Mucosa of stomach (tissue), 1 donor: ENCODE measurements at regions not wholly inside any gene's neighbourhood (a gene's known extent, or its start where the extent isn't known, plus 50 kb on each side); places are given as distances from the start of the nearest gene placed in this dataset.

Source experiments
- H3K27me3 ChIP-seq: one replicate; pipeline ENCODE4 v1.7.0; 2013; ENCODE audit warnings: mild to moderate bottlenecking, low read length; ENCODE audit not compliant: control insufficient read depth, insufficient read depth
- H3K36me3 ChIP-seq: one replicate; pipeline ENCODE4 v1.7.0; 2013; ENCODE audit warnings: low read length; ENCODE audit not compliant: control insufficient read depth, insufficient read depth
- H3K4me1 ChIP-seq: one replicate; pipeline ENCODE4 v1.7.0; 2013; ENCODE audit warnings: mild to moderate bottlenecking, low read length; ENCODE audit not compliant: control insufficient read depth, insufficient read depth
- H3K4me3 ChIP-seq: one replicate; pipeline ENCODE4 v1.7.0; 2013; ENCODE audit warnings: low read length
- H3K9ac ChIP-seq: one replicate; pipeline ENCODE4 v1.7.0; 2013; ENCODE audit warnings: mild to moderate bottlenecking, low read length, moderate library complexity
- H3K9me3 ChIP-seq: one replicate; pipeline ENCODE4 v1.7.0; 2013; ENCODE audit warnings: mild to moderate bottlenecking, low read length, moderate library complexity; ENCODE audit not compliant: control insufficient read depth
- donor health status: Pancreatic carcinoma.

DNA sequence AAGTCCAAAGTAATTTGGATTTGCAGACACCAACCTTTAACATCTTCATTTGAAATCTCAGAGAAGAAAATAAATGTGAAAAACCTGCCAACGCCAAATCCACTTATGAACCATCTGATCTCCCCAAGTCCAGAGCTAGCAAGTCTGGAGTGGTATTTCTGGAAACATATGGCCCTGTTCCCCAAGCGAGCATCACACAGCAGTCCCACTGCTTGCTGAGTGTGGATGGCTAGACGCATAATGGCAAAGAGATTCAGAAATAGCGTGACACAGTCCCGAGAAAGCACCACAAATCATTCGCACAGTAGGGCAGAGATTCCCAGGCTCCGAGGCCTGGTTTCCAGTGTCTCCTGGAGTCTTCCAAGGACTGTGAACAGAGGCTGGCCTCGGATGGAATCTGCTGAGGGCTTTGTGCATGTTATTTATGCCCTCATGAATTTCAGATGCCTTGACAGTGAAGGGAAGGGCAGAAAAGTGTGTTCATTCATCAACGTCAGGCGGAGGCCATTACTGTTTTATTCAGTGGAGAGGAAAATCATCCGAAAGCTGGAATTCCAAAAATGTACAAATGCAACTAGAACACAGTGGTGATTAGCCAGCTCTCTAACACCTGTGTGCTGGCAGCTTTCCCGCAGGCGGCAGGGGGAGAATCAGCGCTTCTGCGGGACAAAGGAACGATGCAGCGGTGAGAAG, 417.0 kb downstream of the EIPR1 start:
- Histone ChIP-seq H3K4me1 (no peaks in the 10 kb centered on the region), H3K4me3 (no peak overlapping the region), H3K36me3 (no peaks in the 10 kb centered on the region), H3K27me3 (no peaks in the 10 kb centered on the region), H3K9ac (no peak overlapping the region), H3K9me3 (no peaks in the 10 kb centered on the region)

- no peak overlapping the region for H3K9ac ChIP-seq
- no peaks in the 10 kb centered on the region for H3K4me1 ChIP-seq
- H3K9me3 ChIP-seq, result no peaks in the 10 kb centered on the region
Observed at GRCh38 chr2:2950403-2950952, 427.1 kb downstream of the EIPR1 start.

GRCh38 chr2:2947406-2947805, 430.2 kb downstream of the EIPR1 start:
- Histone ChIP-seq H3K36me3 (no peaks in the 10 kb centered on the region), H3K4me1 (no peaks in the 10 kb centered on the region), H3K4me3 (no peak overlapping the region), H3K9me3 (no peaks in the 10 kb centered on the region), H3K9ac (no peak overlapping the region), H3K27me3 (no peaks in the 10 kb centered on the region)

More at GRCh38 chr2:2950403-2950952, 427.1 kb downstream of the EIPR1 start:
- Histone ChIP-seq H3K36me3 (no peaks in the 10 kb centered on the region), H3K4me3 (no peak overlapping the region), H3K27me3 (no peaks in the 10 kb centered on the region)

GRCh38 chr2:2942906-2943305, 434.7 kb downstream of the EIPR1 start:
- H3K36me3 ChIP-seq, result no peaks in the 10 kb centered on the region
- H3K9ac ChIP-seq, result no peak overlapping the region
- H3K27me3 ChIP-seq, result no peaks in the 10 kb centered on the region

DNA sequence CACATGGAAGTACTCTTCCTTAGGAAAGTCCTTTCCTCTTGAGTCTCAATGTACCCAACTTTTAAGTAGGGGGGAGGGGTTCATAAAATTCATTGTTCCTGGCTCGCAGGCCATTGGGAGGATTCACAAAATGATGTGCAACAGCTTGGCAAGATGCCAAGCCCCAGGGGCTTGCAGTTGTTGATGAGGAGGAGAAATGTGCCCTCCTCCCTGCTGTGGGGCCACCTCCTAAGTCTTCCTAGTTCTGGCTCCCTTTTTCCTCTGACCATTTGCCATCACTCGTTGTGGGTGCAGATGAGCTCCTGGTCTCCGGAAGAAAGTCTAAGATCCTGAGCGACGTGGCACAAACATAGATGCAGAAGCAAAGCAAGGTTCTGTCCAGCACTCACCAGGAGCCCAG, 435.4 kb downstream of the EIPR1 start:
- H3K4me1 ChIP-seq, result no peaks in the 10 kb centered on the region
- no peak overlapping the region for H3K4me3 ChIP-seq
- no peak overlapping the region for H3K9ac ChIP-seq
- no peaks in the 10 kb centered on the region for H3K9me3 ChIP-seq
- no peaks in the 10 kb centered on the region for H3K36me3 ChIP-seq
- H3K27me3 ChIP-seq, result no peaks in the 10 kb centered on the region

More at GRCh38 chr2:2942906-2943305, 434.7 kb downstream of the EIPR1 start:
- no peak overlapping the region for H3K4me3 ChIP-seq
- H3K4me1 ChIP-seq, result no peaks in the 10 kb centered on the region
- no peaks in the 10 kb centered on the region for H3K9me3 ChIP-seq

- Histone ChIP-seq H3K4me3 (no peak overlapping the region), H3K27me3 (no peaks in the 10 kb centered on the region), H3K9ac (no peak overlapping the region), H3K36me3 (no peaks in the 10 kb centered on the region), H3K4me1 (no peaks in the 10 kb centered on the region), H3K9me3 (no peaks in the 10 kb centered on the region)
Observed at GRCh38 chr2:2941205-2941604, 436.4 kb downstream of the EIPR1 start.

- Histone ChIP-seq H3K9ac (no peak overlapping the region), H3K36me3 (no peaks in the 10 kb centered on the region), H3K27me3 (no peaks in the 10 kb centered on the region), H3K4me1 (no peaks in the 10 kb centered on the region), H3K9me3 (no peaks in the 10 kb centered on the region), H3K4me3 (no peak overlapping the region)
Observed at GRCh38 chr2:2940702-2941101, 436.9 kb downstream of the EIPR1 start.

- H3K27me3 ChIP-seq, result no peaks in the 10 kb centered on the region
Observed at GRCh38 chr2:2940061-2940460, 437.6 kb downstream of the EIPR1 start.

DNA sequence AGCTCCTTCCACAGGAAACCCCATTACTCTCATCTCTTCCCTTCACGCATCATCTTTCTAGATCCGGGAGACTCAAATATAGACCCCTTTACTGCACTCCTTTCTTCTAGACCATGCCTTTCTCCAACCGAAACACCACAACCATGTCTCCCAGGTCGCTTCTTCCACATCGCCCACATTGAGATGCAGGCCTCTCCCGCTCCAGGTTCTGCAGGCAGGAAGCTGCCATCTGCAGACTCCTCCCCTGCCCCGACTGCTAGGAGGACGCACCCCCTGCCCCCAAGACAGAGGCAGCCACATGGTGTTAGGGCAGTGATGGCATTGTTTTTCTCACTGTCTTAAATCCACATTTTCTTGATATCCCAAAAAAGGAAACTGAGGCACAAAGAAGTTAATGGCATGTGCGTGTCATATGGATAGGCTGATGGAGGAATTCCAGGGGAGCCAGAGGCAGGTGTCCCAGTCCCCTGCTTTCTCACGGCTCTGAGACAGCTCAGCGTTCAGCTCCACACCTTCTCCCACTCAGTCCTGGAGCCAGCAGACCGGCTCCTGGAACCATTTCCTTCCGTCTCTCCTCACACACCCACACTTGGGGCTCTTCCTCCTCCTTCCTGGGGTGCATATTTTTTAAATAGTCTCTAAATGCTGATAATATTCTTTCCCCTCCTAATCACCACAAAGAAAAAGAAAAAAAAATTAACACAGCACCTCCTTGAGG, 438.4 kb downstream of the EIPR1 start:
- Histone ChIP-seq H3K9ac (no peak overlapping the region), H3K9me3 (no peaks in the 10 kb centered on the region), H3K36me3 (no peaks in the 10 kb centered on the region), H3K4me1 (no peaks in the 10 kb centered on the region), H3K27me3 (no peaks in the 10 kb centered on the region), H3K4me3 (no peak overlapping the region)

More at GRCh38 chr2:2940061-2940460, 437.6 kb downstream of the EIPR1 start:
- Histone ChIP-seq H3K4me1 (no peaks in the 10 kb centered on the region), H3K36me3 (no peaks in the 10 kb centered on the region), H3K9me3 (no peaks in the 10 kb centered on the region), H3K4me3 (no peak overlapping the region), H3K9ac (no peak overlapping the region)

- H3K9me3 ChIP-seq, result no peaks in the 10 kb centered on the region
- no peaks in the 10 kb centered on the region for H3K27me3 ChIP-seq
- no peak overlapping the region for H3K9ac ChIP-seq
- no peaks in the 10 kb centered on the region for H3K4me1 ChIP-seq
- H3K36me3 ChIP-seq, result no peaks in the 10 kb centered on the region
- no peak overlapping the region for H3K4me3 ChIP-seq
Observed at GRCh38 chr2:2938481-2938880, 439.1 kb downstream of the EIPR1 start.

GRCh38 chr2:2935445-2936149, 442.0 kb downstream of the EIPR1 start:
- Histone ChIP-seq H3K27me3 (no peaks in the 10 kb centered on the region), H3K9ac (no peak overlapping the region), H3K4me1 (no peaks in the 10 kb centered on the region), H3K4me3 (no peak overlapping the region), H3K9me3 (no peaks in the 10 kb centered on the region), H3K36me3 (no peaks in the 10 kb centered on the region)

DNA sequence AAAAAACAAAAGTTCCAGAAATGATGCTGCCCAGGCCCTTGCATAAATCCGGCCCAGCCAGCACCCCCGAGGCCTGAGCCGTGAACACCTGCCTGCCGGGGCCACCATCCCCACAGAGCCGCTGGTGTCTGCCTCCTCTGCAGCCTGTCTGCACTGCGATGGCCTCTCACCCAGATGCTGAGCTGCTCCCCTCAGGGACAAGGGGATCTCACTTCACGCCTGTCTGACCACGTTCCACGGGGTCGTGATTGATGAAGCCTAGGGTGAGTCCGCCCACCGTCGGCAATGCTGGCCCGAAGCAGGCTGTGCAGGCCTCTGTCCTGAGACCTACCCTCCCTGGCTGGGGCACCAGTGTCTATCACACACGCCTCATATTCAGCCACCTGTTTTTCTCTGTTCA, 444.2 kb downstream of the EIPR1 start:
- H3K9ac ChIP-seq, result no peak overlapping the region
- H3K4me1 ChIP-seq, result no peaks in the 10 kb centered on the region
- H3K27me3 ChIP-seq, result no peaks in the 10 kb centered on the region
- H3K9me3 ChIP-seq, result no peaks in the 10 kb centered on the region
- H3K4me3 ChIP-seq, result no peak overlapping the region
- no peaks in the 10 kb centered on the region for H3K36me3 ChIP-seq
